Activated CD8-positive, alpha-beta memory T cell treated with anti-CD3 and anti-CD28 coated beads, Interleukin-2, amount 50 U/mL, for 48 hours (primary cell): ENCODE measurements at regions not wholly inside any gene's neighbourhood (a gene's known extent, or its start where the extent isn't known, plus 50 kb on each side); places are given as distances from the start of the nearest gene placed in this dataset.

Experiments used
- DNase-seq: peaks from one replicate; pipeline ENCODE4 v3.0.0-alpha.2; 2020

DNA sequence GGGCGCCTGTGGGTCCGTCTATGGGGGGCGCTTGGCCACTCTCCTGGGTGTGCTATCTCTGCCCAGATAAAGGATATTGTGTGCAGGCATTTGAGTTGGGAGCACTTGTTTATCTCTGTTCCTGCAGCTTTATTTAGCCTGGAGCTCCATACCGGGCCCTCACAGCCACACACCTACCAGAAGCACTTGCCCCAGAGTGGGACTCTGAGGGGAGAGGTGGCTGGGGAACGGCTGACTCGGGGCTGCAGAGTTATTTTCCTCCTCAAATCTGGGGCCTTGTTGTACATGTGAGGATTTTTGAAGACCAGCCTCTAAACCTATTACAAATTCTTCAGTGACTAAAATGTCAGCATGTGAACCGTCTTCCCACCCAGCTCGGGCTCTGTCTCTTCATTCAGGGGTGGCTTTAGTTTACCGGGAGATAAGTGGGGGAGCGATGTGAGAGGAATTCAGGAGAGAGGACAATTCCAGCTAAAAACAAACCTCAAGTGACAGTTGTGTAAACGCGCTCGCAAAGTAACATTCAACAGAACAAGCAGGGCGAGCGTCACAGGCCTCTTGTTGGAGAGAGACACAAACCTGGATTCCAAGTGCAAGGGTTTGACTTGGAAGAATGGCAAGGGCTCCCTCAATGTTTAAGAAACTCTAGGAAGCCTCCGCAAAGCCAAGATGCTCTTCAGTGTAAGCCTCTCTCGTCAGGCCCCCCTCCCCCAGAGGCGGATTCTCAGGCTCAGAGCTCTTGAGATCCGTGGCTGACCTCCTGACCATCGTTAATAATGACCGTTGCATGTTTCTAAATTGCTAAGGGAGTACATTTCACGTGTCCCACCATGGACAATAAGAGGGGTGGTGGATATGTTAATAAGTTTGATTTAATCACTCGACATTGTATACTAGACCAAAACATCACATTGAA, 548.9 kb downstream of the QKI start:
- no peak for DNase-seq

DNA sequence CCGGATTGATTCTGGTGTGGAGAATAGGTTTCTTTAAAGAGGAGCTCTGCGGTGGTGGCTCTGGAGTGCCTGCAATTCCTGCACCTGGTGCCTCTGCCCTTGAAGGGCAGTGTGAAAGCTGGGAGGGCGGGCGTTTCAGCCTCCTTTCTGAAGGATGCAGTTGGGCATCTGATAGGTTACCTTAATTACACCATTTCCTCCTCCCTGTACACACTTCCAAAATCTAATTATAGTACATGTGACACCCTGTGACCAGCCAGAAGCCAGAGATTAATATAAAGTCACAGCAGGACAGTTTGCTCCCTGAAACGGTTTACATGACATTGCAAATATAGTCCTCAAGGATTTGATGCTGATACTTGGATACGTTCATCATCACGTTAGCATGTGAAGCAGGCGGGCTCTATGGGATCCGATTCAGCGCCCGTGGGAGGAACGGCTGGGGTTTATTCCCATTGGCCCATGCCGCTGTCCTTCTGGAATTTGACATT, 548.2 kb downstream of the QKI start:
- no peak for DNase-seq

DNA sequence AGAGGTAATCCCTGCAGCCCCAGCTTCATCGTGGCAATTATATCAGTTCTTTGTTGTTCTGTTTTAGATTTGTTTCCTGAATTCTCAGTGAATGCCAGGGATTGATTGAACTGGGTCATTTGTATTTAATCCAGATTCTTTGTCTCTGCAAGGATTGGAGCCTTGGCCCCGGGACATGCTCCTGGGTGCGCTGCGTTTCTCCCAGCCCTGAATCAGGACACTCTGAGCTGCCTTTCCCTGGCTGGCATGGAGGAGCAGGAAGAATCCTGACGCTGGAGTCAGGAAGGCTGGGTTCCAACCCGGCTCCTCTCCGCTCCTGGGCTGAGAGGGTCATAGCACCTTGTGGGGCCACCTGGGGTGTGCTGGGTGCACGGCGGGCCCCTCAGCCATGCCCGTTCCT, 545.6 kb downstream of the QKI start:
- DNase-seq = no peak

DNA sequence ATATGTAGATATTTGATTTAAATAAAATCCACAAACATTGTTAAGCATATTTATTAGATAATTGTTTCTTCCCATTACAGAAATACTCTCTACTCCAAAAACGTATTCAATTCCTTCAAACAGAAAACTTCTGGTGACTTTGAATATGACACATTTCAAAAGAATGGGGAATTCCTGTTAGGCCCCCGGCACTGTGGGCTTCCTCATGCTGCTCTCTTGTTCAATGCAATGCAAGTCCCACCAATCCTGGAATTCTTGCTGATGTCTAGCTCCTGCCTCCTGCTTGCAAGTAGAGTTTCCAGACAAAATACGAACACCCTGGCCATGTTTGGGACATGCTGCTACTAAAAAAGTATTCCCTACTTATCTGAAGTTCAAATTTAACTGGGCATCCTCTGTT, 544.1 kb downstream of the QKI start:
- no peak for DNase-seq

DNA sequence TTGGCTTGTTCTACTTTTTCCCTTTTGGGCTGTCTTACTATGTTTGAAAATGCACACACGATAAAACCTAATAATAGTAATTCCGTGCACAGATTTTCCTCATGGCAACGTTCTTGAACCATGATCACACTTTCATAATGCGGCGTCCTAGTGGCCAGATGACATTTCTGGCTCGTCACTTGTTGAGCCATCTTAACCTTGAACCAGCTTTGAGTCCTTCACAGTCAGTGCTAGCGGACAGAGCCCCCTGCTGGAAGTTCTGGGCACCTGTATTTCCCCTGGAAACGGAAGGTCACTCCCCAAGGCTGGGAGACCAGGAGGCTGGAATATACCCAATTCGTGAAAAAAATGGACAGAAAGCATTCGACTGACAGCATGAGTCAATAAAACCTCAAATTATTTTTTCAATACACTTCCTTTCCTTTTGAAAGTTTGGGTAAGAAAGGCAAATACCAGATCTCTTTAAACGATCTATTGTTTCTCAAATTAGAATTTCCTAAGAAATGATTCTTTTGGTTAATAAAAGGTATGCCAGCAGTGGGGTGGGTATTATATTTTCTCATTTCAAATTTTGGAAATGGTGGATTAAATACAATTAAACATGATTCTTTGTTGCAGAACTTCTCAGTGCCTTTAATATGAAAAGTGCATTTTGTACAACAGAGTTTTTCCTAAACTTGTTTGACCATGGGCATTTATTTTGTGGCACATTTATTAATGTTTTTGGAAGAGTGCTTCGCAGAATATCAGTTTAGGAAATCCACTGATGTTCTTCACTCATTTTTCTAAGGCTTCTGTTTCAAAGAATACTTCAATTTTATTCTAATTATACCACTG, 542.3 kb downstream of the QKI start:
- peak; percentile 74 for DNase-seq

DNA sequence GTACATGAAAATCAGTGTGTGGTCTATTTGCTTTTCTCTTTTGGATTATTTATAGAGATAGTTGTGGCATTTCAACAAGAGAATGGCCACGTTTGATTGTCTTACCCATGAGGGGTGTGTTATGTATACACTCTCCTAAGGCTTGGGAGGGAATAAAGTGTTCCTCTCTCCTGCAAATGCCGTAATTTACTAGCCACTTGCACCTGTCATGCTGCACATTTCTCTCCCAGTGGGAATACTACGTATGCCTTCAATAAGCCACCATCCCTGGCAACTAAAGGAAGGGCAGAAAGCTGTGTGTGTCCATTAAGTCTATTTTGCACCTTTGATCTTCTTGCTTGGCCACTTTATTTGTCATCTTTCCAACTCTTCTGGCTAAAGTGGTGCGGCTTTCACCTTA, 541.2 kb downstream of the QKI start:
- DNase-seq = no peak

DNA sequence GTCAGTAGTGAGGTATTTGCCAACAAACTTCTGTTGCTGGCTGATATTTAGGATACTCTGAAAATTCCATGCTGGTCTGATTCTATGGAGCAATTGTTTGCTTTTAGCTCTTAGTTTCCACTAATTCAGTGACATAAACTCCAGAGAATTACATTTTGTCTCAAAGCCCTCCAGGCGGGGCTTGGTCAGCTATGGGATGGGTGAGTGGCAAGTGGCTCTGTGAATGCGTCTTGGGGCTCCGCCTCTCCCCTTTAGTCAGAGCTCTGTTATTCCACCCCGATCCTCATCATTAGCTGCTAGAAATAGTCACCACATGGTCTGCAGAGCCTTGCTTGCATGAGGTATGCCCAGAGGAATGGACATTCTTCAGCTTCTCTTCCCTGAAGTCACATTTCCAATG, 540.6 kb downstream of the QKI start:
- DNase-seq = no peak

DNA sequence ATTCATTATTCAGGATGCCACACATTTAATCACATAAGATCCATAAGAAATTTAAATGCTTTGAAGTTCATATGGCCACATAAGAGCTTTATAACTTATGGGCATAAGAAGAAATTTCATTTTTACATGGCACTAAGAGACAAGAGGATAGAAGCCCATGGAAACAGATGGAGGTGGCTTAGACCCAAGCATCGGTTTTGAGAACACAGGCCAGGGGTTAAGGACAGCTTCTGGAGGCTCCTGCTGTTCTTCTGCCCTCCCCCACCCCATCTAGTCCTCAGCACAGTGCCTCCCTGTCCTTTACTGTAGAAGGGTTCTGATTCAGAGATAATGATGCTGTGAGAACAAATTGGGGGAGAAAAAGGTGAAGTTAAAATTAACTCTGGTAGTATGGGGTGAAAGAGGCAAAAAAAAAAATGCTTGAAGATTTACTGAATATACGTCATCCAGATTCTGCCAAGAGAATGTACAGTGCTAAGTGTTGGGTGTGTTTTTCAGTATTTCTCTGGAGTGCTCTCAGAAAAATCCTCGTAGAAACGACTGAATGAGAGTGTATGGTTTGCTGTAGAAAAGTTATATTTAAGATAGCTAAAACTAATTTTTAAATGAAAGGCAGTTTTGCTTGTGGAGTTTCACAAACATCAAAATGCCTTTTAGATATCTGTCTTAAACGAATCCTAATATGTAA, 539.7 kb downstream of the QKI start:
- no peak for DNase-seq

DNA sequence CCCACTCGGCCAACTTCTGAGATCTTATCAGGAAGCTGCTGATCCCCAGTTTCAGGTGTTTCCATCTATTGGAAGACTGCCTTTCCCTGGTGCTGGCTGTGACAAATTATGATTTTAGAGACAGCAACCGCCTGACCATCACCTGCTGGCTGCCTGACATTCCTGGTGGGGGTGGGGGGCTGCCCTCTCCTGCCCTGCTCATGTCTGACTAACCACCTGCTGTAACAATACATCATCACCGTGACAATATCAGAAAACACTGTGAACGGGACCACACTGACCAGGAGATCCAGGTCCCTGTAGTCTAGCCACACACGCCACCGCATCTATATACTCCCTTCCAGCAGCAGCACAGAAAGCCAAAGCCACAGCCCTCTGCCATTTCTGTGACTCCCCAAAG, 537.5 kb downstream of the QKI start:
- DNase-seq = no peak

DNA sequence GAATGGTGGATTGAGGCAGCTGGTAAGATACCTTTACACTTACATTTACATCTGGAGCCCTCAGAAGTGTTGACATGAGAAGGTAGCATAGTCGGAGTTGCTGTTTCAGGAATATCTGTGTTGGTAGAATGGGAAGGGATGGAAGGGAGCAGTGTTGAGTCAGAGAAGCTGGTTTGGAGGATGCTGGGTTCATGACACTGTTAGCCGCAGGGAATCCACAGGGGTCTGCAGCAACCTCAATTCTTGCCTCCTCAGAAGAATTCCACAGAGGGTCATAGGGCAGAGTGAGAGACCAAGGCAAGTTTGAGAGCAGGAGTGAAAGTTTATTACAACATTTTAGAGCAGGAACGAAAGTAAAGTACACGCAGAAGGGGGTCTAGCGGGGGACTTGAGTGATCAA, 536.8 kb downstream of the QKI start:
- no peak for DNase-seq

DNA sequence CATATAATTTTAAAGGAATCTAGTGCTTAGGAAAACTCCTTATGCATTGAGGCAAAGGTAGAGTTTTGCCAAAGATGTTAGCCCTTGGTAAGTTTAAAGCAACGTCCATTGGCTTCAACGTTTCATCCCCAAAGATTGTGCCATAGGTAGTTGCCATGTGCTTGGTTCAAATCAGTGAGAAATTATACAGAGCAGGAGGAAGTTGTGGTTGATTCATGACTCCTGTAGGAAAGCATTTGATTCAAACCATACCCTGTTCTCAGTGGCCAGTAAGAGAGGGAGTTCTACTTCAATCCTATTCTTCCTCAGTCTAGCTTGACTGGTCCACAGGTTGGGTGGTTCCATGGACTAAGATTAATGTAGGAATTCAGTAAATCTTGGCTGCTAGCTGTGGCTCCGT, 535.6 kb downstream of the QKI start:
- no peak for DNase-seq

DNA sequence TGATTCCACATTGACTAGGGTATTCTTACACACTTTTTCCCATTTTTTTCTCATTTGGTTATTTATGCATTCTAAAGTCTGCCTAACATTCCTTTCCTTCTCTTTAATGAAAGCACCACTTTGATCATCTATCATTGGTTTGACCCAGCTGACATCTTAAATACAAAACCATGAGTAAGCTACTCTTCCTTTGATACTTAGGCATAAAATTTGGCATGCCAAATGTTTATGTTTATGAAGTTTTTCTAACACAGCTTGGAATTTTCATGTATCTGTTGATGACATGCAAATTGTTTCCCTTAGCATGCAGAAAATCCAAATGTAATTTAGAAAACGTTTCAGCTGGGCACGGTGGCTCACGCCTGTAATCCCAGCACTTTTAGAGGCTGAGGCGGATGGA, 534.9 kb downstream of the QKI start:
- DNase-seq = no peak

DNA sequence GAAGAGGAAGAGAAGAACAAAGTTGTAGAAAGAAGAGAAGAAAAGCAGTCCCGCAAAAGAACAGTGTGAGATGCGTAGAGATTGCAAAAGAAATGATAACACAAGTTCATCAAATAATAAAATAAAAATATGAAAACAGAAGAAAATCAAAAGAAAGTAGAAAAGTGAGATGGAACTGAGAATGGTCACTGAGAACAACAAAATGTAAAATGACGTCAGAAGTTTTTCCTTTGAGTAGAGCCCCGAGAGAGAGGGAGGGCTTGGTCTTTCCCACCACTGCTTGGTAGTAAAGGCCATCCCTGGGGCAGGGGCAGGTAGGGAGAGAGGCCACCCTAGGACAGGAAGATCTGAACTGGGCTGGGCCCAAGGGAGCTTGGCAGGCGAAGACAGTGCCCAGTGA, 533.7 kb downstream of the QKI start:
- no peak for DNase-seq

DNA sequence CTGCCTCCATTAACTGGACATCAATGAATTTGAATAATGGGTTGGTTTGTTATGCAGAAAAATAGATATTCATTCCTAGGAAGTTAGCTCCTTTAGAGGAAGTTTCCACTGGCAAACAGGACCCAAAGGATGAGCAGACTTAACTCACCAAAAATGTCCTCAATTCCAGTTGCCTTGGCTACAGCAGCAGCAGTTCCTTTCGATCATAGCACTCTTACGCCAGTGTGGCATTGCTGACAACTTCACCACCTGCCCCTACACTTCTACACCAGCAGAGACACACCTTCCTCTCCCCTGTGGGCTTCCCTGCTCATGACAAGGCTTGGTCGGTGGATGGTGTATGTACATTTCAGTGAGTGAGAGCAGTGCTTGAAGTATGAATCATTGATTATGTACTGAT, 532.8 kb downstream of the QKI start:
- DNase-seq = no peak

DNA sequence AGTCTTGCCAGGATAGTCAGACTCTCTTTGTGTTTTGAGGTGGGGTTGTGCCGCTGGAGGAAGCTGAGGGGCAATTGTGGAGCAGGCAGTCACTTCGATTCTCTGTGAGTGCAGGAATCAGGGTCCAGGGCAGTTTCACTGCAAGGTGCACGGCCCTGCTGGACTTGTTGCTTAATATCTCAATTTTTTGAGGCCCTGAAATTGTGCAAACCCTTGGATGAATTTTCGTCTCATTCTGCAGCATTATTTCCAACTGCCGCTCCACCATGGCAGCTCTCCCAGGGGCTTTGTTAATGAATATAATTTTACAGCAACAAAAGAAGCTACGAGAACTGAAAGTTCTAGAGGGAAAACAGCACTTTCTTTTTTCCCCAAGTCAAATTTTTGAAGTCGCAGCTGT, 531.9 kb downstream of the QKI start:
- DNase-seq = no peak

DNA sequence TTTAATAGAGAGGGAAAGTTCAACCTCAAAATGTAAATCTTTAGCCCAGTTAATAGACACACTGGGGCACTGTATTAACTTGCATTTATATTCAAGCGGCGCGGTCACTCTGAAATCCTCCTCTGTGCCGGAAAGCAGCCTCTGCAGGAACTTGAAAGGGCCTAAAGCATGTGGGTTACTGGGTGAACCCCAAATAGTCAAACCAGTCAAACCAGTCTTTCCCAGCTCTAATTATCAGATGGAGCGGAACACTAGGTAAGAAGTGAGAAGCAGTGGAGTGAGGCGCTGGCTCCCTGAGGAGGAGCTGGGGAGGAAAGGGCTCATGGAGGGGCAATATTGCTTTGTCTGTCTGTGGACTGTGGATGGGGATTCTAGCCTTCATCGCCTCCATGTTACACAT, 531.3 kb downstream of the QKI start:
- no peak for DNase-seq

DNA sequence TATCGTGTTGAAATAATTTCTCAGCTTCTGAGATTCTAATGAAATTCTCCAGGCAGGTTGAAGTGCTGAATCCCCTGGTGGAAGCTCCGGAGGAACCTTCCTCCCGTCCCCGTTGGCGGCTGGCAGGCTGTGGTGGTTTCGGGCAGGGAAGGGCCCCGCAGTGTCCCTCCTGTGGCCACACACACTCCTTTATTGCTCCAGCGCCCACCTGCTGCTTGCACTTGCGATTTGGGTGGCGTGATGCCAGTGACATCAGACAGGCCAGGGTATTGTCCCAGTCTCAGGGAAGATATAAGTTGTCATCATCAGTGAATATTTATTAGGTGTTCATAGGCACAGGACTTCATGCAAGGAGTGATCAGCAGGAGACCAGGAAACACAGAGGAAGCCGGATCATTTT, 530.4 kb downstream of the QKI start:
- DNase-seq = no peak

DNA sequence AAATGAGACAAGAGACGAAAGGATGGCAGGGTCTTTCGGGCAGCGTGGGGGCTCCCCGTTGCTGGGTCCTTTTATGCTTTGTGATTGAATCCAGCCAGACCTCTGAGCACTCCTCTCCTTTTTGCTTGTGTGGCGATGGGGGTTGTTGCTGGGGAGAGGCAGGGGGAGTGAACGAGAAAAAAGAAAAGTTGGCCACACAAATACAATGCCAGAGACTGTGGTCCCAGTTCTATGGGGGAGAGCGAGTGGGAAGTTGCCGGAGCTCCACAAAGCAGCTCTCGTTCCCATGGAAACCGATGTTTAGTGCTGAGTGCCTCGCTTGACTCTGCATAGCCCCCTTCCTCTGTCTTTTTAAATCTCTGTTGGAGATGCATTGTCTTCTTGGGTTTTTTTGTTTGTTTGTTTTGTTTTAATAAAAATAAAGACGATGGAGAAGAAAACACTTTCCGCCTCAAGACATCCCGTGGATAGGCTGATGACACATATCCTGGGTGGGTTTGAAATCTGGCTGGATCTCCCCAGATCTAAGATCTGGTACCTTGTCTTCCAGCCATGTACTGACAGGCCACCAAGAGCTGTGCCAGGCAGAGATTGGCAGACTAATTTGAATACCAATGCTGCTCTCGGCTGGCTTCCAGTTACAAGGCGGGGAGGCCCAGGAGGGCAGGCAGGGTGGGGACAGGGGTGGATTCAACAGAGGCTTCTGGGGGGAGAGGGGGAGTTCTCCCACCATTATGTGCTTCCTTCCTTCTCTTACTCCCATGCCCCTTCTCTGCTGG, 529.3 kb downstream of the QKI start:
- DNase-seq = no peak

DNA sequence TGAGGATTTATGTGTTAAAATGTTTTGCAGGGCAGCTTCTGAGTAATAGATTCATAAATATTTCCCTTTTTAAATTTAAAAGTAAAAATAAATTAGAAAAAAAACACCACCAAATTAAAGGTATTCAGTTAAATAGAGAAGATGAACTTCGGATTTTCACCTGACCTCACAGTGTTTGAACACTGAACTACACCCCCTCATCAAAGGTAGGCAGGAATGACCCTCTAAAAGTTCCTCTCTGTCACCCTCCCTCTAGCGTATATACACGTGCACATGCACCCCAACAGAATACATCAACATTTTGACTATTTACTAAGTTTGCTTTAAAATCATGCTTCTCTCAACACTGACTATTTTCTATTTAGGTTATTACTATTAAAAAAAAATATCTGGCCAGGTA, 528.3 kb downstream of the QKI start:
- DNase-seq = no peak

DNA sequence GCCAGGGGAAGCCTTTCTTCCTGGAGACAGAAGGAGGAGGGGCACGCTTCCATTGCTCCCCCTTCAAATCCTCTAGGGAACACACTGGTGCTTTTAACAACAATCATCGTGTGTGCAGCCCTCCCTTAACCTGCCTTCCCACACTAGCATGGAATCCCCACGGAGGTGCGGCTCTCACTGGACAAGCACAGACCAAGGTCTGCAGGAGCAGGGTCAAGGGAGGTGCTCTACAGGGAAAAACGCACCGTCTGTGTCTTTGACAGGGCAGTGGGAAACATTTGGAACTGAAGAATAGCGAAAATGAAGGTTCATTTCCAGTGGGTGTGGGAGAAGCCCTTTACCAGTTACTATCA, 527.1 kb downstream of the QKI start:
- no peak for DNase-seq

DNA sequence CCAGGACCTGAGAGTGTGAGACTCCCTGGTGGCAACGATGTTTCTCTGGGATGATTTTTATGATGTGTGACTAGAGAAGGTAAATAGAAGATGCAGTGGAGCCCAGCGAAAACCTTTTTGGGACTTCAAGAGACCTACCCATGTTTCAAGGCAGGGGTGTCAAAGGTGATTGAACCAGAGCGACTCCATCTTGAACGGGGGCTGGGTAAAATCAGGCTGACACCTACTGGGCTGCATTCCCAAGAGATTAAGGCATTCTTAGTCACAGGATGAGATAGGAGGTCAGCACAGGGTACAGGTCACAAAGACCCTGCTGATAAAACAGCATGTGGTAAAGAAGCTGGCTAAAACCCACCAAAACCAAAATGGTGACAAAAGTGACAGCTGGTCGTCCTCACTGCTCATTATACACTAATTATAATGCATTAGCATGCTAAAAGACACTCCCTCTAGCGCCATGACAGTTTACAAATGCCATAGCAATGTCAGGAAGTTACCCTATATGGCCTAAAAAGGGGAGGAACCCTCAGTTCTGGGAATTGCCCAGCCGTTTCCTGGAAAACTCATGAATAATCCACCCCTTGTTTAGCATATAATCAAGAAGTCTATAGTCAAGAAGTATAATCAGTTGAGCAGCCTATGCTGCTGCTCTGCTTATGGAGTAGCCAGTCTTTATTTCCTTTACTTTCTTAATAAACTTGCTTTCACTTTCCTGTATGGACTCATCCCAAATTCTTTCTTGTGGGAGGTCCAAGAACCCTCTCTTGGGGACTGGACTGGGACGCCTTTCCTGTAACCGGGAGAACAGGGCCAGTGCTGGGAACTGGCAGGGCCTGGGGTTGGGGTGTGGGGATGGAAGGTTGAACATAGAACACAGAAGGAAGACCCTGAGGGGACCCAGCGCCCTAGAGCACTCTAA, 526.4 kb downstream of the QKI start:
- DNase-seq = no peak

DNA sequence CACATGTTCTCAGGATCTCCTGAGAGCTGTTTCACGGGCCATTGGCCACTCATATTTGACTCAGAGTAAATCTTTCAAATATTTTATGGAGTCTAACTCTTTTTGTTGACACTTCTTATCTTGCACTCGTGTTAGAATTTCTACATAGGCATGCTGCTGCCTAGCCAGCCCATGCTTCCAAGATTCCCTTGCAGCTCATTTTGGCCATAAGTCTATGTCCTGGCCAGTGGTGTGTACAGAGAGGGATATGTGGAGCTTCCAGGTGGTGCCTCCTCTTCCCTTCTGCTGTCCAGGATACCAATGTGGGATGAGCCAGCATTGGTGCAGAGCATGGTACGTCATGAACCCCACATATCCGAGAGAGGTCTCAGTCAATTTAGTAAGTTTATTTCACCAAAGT, 522.6 kb downstream of the QKI start:
- no peak for DNase-seq
